SK-N-MC (cell line): ENCODE measurements at regions not wholly inside any gene's neighbourhood (a gene's known extent, or its start where the extent isn't known, plus 50 kb on each side); places are given as distances from the start of the nearest gene placed in this dataset.

Experiments used
- EZH2 ChIP-seq: fragments of 200-600 bp; sonication (generic); IDR thresholded peaks from one replicate; pipeline ENCODE4 v1.6.1; 2017; ENCODE audit warnings: antibody characterized with exemption
- FOXP2 ChIP-seq: optimal IDR thresholded peaks from 2 replicates; pipeline ENCODE3; 2011; ENCODE audit warnings: mild to moderate bottlenecking, moderate library complexity; ENCODE audit not compliant: insufficient read depth; ENCODE audit errors: extremely low read length, control extremely low read depth
- POLR2AphosphoS5 ChIP-seq: IDR thresholded peaks from 2 replicates; pipeline ENCODE4 v1.6.1; 2012; ENCODE audit warnings: mild to moderate bottlenecking, low read depth, low read length, borderline replicate concordance

- TF ChIP-seq EZH2, result no peak
- TF ChIP-seq POLR2AphosphoS5, result no peak
- no peak for TF ChIP-seq FOXP2
These were observed 1999.0 kb downstream of the ARAP2 start for GRCh38 chr4:34245276-34245675.
